Panc1 (cell line): ENCODE measurements at regions not wholly inside any gene's neighbourhood (a gene's known extent, or its start where the extent isn't known, plus 50 kb on each side); places are given as distances from the start of the nearest gene placed in this dataset.

ENCODE experiments used
- ATAC-seq: fragments of 200-7000 bp; cut with Tn5 transposase; 2 replicates; pipeline ENCODE4 v1.9.1; 2020; ENCODE audit warnings: mild to moderate bottlenecking, moderate library complexity
- BruUV-seq: library from RNA; stranded (reverse); fragments of 400-500 nt; replicated peaks from 2 replicates; lab custom pipeline; 2021; lab: Mats Ljungman, UMichigan
- CTCF ChIA-PET: fragments of 300-600 bp; sonication (Branson Sonifier 250); formaldehyde crosslinking; loops from one replicate; lab custom pipeline; 2022; ENCODE audit warnings: antibody characterized with exemption; lab: Charles Lee
- POLR2A ChIA-PET: fragments of 300-600 bp; sonication (Branson Sonifier 250); formaldehyde crosslinking; loops from one replicate; lab custom pipeline; 2022; ENCODE audit warnings: antibody characterized with exemption; lab: Charles Lee
- DNase-seq: peaks from one replicate; pipeline ENCODE4 v3.0.0-alpha.2; 2010; ENCODE audit warnings: low read depth, low spot score
- H3K27ac ChIP-seq: 2 replicates; pipeline ENCODE4 v1.5.1; 2011; ENCODE audit warnings: mild to moderate bottlenecking, low read length, inconsistent platforms
- H3K27me3 ChIP-seq: fragments of 200-500 bp; sonication (Bioruptor generic); 2 replicates; pipeline ENCODE4 v1.6.0; 2014; ENCODE audit warnings: low read length, inconsistent platforms; ENCODE audit not compliant: control insufficient read depth, insufficient read depth
- H3K36me3 ChIP-seq: fragments of 200-500 bp; sonication (Bioruptor generic); 2 replicates; pipeline ENCODE4 v1.5.1; 2014; ENCODE audit warnings: inconsistent platforms, mild to moderate bottlenecking, low read length, moderate library complexity; ENCODE audit not compliant: control insufficient read depth, insufficient read depth
- H3K4me1 ChIP-seq: 2 replicates; pipeline ENCODE4 v1.5.1; 2011; ENCODE audit warnings: inconsistent platforms, mild to moderate bottlenecking, low read length, moderate library complexity; ENCODE audit not compliant: control insufficient read depth, insufficient read depth
- H3K4me3 ChIP-seq, 2 experiments: 2 replicates each; pipeline ENCODE4 v1.5.1; 2011 to 2012; ENCODE audit warnings: low read depth in 2 of 2, low read length in 2 of 2, mild to moderate bottlenecking in 2 of 2, inconsistent platforms in 1 of 2, moderate library complexity in 1 of 2
- H3K9me3 ChIP-seq: fragments of 200-500 bp; sonication (Bioruptor generic); 2 replicates; pipeline ENCODE4 v1.5.1; 2014; ENCODE audit warnings: low read depth, mild to moderate bottlenecking, inconsistent platforms, low read length, moderate library complexity; ENCODE audit not compliant: control insufficient read depth, insufficient read depth
- POLR2AphosphoS5 ChIP-seq: IDR thresholded peaks from 2 replicates; pipeline ENCODE4 v1.6.1; 2012; ENCODE audit warnings: mild to moderate bottlenecking, low read depth, low read length, moderate library complexity
- SIN3A ChIP-seq: IDR thresholded peaks from 2 replicates; pipeline ENCODE4 v1.6.1; 2012; ENCODE audit warnings: low read depth, mild to moderate bottlenecking, low read length, moderate library complexity, borderline replicate concordance; ENCODE audit not compliant: insufficient read depth
- TCF7L2 ChIP-seq: IDR thresholded peaks from 2 replicates; pipeline ENCODE4 v1.6.1; 2011; ENCODE audit warnings: mild to moderate bottlenecking, low read depth, low read length, inconsistent platforms
- in situ Hi-C: cut with HindIII; loops from 2 replicates; pipeline ENCODE4 v1.10.0; 2016; ENCODE audit warnings: low sequenced_read_pairs, low pct_unique_long_range_greater_than_20kb
- intact Hi-C: fragments of 100-400 bp; cut with micrococcal nuclease; formaldehyde crosslinking; loops from one replicate; pipeline ENCODE4 v1.10.0; 2022; ENCODE audit not compliant: unreplicated experiment
- TF ChIP-seq, protein P1 (sequence below), 2 experiments: IDR thresholded peaks; 2 replicates each; pipeline ENCODE4 v1.6.1; 2011 to 2012; ENCODE audit warnings: low read depth in 2 of 2, control low read depth in 1 of 2, low read length in 1 of 2, mild to moderate bottlenecking in 1 of 2, moderate library complexity in 1 of 2; ENCODE audit not compliant: insufficient read depth in 1 of 2
- TF ChIP-seq, protein P2 (sequence below): fragments of 450-650 bp; IDR thresholded peaks from 2 replicates; pipeline ENCODE4 v1.5.1; 2017; ENCODE audit warnings: mild to moderate bottlenecking

DNA sequence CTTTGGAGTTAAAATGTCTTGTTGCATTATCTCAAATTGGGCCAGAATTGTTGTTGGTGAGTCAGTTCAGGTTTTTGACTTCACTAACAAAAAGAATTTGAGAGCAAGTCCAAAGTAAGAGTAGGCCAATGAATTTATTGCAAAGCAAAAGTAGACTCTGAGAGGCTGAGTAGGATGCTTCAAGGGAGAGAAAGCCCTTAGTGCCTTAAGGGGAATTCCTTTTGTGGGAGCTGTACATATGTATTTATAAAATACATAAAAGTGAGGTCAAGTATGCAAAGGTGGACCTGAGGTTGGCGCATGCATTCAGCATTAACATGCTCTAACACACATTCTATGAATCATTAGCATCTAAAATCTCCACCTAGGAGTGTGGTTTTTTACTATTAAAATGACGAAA, 565.4 kb downstream of the GRXCR1 start:
- ATAC-seq (no peak), DNase-seq (no peak)
- no peak overlapping the region for H3K4me3 ChIP-seq
- ChIA-PET POLR2A (no interaction called here), CTCF (no interaction called here)
- intact Hi-C loops (no loop called here), in situ Hi-C loops (no loop called here)
- H3K4me1 ChIP-seq = no peaks in the 10 kb centered on the region
- no peaks in the 10 kb centered on the region for H3K9me3 ChIP-seq
- H3K27me3 ChIP-seq = no peaks in the 10 kb centered on the region
- BruUV-seq = no TSS peak
- H3K36me3 ChIP-seq = no peaks in the 10 kb centered on the region
- H3K27ac ChIP-seq = no peak overlapping the region
- TF ChIP-seq, protein P1, sequence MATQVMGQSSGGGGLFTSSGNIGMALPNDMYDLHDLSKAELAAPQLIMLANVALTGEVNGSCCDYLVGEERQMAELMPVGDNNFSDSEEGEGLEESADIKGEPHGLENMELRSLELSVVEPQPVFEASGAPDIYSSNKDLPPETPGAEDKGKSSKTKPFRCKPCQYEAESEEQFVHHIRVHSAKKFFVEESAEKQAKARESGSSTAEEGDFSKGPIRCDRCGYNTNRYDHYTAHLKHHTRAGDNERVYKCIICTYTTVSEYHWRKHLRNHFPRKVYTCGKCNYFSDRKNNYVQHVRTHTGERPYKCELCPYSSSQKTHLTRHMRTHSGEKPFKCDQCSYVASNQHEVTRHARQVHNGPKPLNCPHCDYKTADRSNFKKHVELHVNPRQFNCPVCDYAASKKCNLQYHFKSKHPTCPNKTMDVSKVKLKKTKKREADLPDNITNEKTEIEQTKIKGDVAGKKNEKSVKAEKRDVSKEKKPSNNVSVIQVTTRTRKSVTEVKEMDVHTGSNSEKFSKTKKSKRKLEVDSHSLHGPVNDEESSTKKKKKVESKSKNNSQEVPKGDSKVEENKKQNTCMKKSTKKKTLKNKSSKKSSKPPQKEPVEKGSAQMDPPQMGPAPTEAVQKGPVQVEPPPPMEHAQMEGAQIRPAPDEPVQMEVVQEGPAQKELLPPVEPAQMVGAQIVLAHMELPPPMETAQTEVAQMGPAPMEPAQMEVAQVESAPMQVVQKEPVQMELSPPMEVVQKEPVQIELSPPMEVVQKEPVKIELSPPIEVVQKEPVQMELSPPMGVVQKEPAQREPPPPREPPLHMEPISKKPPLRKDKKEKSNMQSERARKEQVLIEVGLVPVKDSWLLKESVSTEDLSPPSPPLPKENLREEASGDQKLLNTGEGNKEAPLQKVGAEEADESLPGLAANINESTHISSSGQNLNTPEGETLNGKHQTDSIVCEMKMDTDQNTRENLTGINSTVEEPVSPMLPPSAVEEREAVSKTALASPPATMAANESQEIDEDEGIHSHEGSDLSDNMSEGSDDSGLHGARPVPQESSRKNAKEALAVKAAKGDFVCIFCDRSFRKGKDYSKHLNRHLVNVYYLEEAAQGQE (IDR thresholded peaks at IDR 0.05; ENCODE audit: insufficient read depth in 1 of 2, low read depth in 2 of 2, low read length in 1 of 2) = no peak
- TF ChIP-seq, protein P2, sequence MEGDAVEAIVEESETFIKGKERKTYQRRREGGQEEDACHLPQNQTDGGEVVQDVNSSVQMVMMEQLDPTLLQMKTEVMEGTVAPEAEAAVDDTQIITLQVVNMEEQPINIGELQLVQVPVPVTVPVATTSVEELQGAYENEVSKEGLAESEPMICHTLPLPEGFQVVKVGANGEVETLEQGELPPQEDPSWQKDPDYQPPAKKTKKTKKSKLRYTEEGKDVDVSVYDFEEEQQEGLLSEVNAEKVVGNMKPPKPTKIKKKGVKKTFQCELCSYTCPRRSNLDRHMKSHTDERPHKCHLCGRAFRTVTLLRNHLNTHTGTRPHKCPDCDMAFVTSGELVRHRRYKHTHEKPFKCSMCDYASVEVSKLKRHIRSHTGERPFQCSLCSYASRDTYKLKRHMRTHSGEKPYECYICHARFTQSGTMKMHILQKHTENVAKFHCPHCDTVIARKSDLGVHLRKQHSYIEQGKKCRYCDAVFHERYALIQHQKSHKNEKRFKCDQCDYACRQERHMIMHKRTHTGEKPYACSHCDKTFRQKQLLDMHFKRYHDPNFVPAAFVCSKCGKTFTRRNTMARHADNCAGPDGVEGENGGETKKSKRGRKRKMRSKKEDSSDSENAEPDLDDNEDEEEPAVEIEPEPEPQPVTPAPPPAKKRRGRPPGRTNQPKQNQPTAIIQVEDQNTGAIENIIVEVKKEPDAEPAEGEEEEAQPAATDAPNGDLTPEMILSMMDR = no peak
- TF ChIP-seq TCF7L2 (no peak), POLR2AphosphoS5 (no peak), SIN3A (no peak)

DNA sequence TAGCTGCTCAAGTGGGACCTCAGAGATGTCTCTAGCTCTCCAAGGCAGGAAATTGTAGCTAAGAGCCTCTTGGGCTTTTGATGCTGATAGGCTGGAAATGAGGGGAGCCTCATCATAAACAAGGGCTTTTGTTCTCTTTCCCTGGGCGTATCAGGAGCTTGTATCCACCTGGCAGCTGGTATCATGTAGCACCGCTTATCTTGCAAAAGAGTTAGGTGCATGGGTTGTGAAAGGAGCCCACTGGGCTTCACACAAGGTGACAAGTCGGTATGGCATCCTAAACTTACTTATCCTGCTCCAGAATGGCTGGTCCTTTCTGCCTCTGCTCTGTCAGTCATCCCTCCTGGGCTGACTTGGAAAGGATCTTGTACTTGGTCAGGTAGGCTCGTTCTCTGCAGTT, 565.8 kb downstream of the GRXCR1 start:
- intact Hi-C loops = no loop called here
- no peaks in the 10 kb centered on the region for H3K36me3 ChIP-seq
- H3K4me1 ChIP-seq = no peaks in the 10 kb centered on the region
- no peaks in the 10 kb centered on the region for H3K27me3 ChIP-seq
- no TSS peak for BruUV-seq
- TF ChIP-seq, protein P2 = no peak
- no peak for TF ChIP-seq SIN3A
- TF ChIP-seq POLR2AphosphoS5 = no peak
- no peak for TF ChIP-seq TCF7L2
- TF ChIP-seq, protein P1 (IDR thresholded peaks at IDR 0.05; ENCODE audit: insufficient read depth in 1 of 2, low read depth in 2 of 2, low read length in 1 of 2) = no peak
- no peak overlapping the region for H3K27ac ChIP-seq
- in situ Hi-C loops = no loop called here
- DNase-seq = no peak
- no peak overlapping the region for H3K4me3 ChIP-seq
- CTCF ChIA-PET = no interaction called here
- POLR2A ChIA-PET = no interaction called here
- ATAC-seq = no peak
- no peaks in the 10 kb centered on the region for H3K9me3 ChIP-seq
